ENCODE measurements at regions not wholly inside any gene's neighbourhood (a gene's known extent, or its start where the extent isn't known, plus 50 kb on each side); places are given as distances from the start of the nearest gene placed in this dataset.
"Not testable (repeated sequence)": the region's sequence is repeated elsewhere in the genome, so short reads cannot be mapped to it uniquely, and the experiment has no call there.

DNA sequence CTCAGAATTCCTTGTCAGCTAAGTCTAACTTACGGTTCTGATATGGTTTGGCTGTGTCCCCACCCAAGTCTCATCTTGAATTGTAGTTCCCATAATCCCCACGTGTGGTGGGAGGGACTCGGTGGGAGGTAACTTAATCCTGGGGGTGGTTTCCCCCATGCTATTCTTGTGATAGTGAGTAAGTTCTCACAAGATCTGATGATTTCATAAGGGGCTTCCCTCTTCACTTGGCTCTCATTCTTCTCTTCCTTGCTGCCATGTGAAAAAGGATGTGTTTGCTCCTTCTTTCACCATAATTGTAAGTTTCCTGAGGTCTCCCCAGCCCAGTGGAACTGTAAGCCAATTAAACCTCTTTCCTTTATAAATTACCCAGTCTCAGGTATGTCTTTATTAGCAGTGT is 163.0 kb downstream of the PMAIP1 start:
- not testable (repeated sequence) for DNase-seq (ENCODE audit: low read depth)

DNA sequence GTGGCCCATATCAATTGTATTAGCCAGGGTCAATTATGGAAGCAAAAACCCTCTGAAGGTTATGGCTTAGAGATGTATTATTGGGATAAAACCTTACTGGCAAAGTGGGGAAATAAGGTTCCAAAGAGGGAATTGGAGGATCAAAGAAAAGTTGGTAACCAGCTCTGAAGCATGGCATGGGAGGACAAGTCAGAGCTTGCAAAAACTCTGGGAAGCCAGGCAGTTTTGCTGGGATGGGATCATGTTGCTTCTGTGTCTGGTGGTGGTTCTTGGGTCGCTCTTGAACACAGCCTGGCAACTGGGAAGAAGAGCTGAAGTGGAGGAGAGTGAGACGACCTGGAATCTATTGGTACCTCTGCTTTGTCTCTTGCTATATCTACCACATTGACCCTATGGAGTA is 162.6 kb downstream of the PMAIP1 start:
- DNase-seq (ENCODE audit: low read depth), result no peak

DNA sequence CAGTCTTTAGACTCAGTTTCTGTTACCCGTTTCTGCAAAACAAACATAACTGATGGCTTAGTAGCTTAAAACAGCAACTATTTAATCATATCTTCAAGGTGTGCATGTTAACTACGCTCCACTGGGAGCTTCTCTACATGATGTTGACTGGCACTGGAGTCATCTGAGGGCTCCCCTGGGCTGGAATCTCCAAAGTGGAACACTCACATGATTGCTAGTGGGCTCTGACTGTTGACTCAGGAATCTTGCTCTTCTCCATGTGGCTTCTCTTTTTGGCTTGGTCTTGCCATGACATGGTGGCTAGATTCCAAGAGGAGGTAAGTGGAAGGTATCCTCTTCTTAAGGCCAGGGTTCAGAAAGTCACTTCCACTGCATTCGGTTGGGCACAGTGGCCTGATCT is 160.8 kb downstream of the PMAIP1 start:
- DNase-seq (ENCODE audit: low read depth), result no peak

DNA sequence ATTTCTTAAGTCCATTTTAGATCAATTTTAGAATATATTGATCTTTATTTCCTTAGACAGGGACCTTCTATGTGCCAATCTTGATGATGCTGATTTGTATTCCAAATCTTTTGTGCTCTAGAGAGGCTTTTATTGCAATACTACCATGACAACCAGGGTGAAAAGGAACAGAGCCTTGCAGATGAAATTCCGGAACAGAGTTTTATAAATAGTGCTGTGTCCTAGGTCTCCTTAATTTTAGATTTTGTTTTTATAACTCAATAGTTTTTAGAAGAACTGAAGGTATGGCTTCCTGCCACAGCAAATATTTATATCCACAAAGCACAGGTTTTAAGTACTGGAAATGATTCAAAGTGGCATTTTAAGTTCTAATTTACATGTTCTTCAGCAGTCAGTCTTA is 160.2 kb downstream of the PMAIP1 start:
- DNase-seq (ENCODE audit: low read depth), result no peak

DNA sequence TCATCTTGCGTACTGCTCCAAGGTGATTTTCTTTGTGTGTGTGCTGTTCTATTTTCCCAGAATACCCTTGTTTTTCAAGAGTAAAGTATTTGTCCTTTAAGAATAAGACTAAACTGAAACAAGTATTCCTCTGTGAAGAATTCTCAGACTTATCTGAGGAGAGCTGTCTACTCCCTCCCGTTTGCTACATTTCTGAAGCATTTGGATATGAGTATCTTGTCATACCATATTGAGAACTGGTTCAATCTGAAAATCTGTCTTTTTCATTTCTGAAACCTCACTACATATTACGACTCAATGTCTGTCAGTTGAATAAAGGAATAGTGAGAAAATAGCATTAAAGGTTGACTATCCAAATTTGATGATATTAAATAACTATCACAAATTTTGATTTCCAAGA is 159.4 kb downstream of the PMAIP1 start:
- DNase-seq (ENCODE audit: low read depth), result no peak

DNA sequence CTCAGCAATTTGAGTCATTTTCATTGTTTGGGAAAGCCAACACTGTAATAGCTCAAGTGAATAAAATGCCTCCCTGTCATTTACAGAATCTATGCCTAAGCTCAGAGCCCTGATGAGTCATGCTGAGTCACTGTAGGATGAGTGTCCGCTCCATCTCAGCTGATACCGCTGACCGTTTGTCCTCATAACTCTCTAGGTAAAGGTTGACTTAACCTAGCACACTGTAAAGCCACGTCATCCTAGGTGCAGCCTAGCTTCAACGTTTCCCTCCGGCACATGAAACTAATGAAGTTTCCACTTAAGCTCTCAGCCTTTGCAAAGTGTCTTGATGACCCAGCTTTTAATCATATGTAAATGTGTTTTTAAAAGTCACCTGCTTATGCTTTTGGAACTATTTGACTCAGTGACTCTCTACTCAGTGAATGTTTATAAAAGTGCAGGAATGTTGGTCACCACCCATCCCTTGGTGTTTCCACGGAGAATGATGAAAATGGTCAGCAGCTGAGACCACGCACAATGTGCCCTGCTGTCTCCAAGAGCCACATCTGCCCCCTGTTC is 154.0 kb downstream of the PMAIP1 start:
- DNase-seq (ENCODE audit: low read depth), result no peak

DNA sequence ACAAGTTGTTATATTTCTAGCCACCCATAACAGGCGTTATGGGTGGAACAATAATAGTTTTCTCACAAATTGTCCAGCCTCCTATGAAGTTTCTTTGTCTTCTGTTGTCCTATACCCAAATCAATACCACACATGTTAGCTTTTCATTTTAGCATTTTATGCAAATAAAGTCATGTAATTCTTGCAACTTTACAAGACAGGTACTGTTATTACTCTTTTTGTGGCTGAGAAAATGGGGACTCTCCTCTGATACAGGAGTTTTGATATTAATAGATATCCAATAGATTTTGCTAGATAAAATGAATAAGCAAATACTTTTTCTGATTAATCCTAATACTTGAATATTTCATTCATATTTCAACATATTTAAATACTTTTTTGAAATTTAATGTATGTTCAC is 151.0 kb downstream of the PMAIP1 start:
- no peak for DNase-seq (ENCODE audit: low read depth)

DNA sequence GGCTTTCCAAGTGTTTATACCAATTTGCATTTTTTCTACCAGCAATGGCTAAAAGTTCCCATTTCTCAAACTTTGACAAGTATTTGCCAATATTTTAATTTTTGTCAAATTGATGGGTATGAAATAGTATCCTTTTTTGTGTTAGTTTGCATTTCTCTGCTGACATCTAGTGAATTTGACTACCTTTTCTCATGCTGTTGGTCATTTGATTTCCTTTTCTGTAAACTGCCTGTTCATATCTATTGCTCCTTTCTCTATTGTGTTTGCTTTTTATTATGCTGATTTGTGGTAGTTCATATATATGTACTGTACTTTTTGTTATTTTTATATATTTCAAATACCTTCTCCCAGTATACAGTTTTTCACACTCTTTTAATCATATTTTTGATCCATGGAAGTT is 149.4 kb downstream of the PMAIP1 start:
- no peak for DNase-seq (ENCODE audit: low read depth)

DNA sequence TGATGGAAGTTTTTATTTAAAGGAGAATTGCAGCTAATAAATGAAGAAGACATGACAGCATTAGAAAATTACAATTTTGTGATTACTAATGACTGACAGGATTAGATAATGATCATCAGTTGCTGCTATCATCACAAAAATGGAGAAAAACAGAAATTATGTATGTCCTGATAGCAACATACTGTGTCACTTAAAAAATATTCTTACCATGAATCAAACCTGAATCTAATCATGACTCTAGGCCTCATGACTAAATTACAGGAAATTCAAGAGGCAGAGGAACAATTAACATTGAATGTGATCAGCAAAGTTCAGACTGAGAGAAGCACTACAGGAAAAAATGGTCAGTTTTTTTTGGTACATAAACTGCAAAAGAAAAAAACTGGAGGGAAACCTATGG is 147.8 kb downstream of the PMAIP1 start:
- DNase-seq (ENCODE audit: low read depth), result no peak

DNA sequence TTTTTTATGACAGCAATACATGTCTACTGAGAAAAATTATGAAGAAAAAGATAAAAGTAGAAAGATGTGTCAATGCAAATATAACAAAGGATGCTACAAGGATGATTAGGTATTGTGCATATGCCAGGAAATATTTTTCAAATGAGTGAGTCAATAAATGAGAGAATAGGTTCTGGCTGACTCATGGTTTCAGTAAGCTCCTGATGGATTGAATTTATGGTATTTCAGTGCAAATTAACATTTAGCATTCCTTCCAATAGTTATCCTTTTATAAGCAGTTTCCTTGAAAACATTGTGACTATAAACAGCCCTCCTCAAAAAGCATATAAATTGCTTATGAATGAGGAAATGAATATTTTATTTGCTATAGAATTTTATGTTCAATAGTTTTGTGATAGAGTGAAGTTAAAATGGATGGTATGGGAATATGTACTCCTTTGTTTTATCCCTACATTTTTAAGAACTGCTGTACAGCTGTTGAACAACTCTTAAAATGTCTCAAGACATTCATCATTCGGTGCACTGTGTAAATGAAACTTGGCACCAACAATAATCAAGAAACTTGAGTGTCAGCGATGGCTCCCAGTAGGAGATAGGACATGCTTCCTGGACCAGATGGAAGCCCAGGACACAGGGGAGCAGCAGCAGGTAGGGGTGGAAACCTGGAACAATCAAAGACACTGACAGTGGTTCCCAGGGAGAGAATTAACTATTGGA is 144.7 kb downstream of the PMAIP1 start:
- DNase-seq (ENCODE audit: low read depth), result no peak

DNA sequence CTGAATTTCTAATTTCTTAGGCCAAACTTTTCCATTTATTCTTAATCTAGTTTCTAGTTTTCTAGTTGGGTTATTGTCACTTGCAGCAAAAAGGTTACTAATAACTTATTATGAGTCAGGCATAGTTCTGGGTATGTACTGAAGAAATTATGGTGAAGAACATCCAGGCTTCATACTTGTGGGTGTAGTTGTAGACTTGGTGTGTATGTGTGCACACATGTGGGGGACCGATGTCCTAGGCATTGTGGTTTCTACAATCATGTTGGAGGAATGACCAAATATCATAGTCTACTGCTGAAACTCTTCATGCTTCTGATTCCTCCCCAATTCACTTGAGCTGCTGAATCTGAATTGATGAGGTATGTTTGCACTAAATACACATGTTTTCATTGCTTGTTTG is 141.2 kb downstream of the PMAIP1 start:
- DNase-seq (ENCODE audit: low read depth), result no peak

DNA sequence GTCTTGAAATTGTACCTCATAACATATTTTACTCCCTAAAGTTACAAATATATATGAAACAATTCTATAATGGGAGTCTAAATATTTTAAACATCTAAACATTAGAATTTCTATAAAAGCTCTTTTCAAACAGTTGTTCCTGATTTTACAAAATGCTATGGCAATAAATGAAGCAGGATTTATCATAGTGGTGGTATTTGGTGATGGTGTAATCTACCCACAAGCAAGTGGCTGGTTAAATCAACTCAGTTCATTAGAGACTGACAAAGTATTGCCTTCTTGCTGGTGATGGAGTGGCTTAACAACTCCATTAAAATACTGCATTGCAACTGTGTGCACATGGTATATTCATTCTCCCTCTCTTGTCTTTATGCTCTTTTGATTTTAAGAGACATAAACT is 138.9 kb downstream of the PMAIP1 start:
- no peak for DNase-seq (ENCODE audit: low read depth)

DNA sequence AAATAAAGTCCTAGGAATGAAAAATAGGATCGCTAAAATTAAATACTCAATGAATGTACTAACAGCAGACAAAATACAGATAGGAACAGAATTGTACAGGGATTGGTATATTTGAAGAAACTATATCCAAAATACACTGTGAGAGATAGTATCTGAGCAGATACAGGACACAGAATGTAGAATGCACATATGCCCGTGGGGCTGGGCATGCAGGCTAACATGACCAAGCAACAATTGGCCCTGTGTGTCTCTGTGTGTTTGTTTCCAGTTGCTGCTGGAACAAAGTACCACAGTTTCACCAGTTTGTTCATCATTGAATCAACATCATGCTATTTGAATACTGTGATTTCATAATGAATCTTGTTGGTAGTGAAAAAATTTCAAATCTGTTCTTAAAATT is 127.6 kb downstream of the PMAIP1 start:
- DNase-seq (ENCODE audit: low read depth), result no peak

DNA sequence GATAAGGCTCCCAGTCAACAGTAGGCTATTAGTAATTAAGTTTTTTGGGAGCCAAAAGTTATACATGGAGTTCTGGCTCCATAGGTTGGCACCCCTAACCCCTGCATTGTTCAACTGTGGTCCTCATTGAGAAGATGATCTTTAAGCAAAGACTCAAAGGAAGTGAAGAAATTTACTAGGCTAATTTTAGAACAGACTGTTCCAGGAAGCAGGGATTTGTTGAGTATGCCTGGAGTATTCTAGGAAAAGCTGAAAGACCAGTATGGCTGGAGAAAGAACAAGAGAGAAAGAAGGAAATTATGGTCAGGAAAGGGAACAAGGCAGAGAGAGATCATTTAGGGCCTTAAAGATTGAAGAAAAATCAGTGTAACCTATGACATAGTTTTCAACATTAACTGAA is 125.1 kb downstream of the PMAIP1 start:
- DNase-seq (ENCODE audit: low read depth), result no peak

DNA sequence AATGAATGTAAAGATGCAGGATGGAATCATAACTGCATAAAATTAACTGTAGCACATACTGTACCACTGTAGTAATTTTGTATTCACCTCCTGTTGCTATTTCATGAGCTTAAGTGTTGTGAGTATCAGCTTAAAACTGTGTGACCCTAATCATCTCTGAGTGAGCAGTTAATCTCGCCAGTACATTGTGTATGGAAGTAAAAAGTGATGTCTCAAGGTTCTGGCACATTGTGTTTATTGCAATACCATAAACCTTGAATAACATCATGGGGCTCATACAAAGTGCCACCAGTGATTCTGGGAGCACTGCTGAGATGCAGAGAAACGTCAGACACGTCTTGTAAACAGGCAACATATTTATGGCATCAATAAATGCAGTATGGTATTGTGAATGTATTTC is 124.5 kb downstream of the PMAIP1 start:
- no peak for DNase-seq (ENCODE audit: low read depth)

DNA sequence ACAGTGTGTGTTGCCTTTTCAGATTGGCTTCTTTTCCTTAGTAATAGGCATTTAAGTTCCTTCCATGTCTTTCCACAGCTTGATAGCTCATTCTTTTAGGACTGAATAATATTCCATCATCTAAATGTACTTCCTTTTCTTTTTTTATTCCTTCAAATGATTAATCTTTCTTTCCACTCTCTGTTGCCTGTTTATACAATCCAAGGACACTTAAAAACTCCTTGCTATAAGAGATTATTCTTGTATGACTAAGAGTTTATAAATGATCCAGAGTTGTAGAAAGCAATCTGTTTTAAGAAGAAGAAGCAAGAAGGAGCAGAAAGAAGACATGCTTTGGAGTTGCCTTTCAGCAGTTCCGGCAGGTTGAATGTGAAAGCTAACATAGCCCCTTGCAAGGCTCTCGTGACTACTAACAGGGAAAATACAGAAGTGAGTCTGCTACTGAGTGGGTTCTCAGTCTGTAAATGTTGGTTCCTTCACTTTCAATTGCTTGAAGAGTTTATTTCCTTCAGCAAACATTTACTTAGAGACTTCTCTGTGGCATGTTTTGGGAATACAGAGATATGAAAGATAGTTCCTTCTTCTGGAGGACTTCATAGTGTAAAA is 123.0 kb downstream of the PMAIP1 start:
- no peak for DNase-seq (ENCODE audit: low read depth)

DNA sequence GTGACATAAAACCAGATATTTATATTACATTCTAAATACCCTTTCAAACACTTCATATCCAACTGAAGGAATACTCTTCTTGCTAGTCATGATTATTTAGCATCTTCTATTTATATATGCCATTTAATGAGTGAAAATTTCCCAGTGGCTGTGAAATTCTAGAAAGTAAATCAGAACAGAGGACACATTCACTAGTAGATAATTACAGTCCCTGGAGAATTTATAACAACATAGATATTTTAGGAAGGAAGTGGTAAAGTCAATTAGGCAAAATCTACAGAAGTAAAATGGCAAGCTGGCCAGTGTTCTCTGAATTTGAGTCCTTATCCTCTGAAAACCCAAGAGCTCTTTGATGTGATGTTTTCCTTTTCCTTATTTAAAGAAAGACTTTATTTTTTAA is 121.8 kb downstream of the PMAIP1 start:
- no peak for DNase-seq (ENCODE audit: low read depth)

DNA sequence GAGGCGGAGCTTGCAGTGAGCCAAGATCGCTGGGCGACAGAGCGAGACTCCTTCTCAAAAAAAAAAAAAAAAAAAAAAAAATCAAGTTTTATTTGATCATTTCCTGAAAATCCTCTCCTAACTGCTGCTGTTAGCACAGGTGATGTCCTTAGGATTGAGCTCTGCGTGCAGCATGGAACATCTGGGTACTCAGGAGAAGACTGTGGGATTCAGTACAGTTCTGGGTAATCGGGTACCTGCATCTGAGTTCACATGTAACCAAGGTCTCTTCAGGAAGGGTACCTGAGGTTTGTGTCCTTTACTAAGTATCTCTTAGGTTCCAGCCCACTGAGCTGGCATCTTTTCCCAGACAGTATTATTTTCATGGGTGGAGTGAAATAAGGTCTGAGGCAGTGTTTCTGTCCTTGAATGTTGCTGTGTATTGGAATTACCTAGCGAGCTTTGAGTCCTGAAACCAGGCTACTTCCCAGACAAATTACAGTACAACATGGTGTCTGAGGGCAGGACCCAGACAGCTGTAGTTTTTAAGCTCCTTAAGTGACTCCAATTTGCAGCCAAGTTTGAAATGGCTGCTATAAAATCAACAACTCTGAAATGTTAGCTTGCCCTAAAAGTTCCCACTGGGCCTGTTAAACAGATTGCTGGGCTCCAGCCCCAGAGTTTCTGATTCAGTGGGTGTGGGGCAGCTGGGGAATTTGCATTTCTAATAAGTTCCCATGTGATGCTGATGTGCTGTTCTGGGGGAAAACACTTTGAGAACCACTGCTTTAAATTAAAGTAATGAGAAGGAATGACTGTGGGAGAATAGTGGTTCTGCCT is 120.5 kb downstream of the PMAIP1 start:
- no peak for DNase-seq (ENCODE audit: low read depth)

DNA sequence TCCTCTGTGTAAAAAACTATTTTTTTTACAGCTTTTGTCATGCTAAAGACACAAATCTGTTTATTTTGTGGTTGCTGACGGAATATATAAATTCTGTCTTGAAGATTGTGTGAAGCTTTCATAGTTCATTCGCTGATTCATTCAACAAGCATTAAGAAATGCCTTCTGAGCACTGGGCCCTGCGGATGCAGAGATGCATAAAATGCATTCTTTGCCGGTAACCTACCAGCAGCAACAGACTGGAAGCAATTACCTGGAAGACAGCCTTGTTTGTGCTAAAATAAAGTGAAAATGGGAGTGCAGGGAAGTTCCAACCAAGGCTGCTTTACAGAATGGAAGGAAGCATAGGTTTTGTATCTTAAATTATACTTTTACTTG is 119.7 kb downstream of the PMAIP1 start:
- DNase-seq (ENCODE audit: low read depth), result no peak

DNA sequence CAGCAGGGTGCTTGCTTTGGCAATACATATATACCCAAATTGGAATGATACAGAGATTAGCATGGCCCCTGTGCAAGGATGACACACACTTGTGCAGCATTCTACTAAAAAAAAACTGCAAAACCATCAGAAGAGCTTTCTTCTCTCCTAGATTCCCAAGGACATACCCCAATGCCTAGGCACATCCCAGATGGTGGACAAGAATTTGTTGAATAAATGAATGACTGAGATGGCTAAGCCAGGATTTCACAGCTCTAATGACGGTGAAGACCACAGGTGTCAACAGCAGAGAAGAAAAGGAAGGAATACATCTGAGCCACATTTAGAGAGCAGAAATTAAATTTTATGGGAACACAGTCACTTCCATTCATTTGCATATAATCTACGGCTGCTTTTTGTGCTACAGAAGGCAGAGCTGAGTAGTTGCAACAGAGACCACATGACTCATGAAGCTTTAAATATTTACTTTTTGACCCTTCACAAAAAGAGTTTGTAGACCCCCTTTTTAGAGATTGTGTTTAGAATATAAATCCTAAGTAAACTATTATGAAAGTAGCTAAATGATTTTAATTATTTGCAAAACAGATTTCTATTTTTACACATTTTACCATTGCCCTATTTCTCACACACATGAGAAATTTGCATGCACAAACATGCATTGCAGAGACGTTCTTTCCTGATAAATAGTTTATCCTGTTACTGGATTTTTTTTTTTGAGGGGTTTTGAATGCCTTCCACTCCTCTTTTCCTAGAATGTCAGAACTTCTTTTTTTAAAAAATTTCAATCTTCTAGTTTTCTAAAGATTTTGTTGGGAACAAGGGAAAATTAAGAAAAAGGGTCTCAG is 119.0 kb downstream of the PMAIP1 start:
- DNase-seq (ENCODE audit: low read depth), result no peak

DNA sequence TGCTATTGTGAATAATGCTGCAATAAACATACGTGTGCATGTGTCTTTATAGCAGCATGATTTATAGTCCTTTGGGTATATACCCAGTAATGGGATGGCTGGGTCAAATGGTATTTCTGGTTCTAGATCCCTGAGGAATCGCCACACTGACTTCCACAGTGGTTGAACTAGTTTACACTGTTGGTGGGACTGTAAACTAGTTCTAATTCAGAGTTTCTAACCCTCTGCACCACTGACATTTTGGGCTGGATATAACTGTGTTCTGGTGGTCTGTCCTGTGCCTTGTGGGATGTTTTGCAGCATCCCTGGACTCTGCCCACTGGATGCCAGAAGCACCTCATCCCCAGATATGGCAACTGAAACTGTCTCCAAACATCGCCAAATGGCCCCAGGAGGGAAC is 118.3 kb downstream of the PMAIP1 start:
- DNase-seq (ENCODE audit: low read depth), result not testable (repeated sequence)

DNA sequence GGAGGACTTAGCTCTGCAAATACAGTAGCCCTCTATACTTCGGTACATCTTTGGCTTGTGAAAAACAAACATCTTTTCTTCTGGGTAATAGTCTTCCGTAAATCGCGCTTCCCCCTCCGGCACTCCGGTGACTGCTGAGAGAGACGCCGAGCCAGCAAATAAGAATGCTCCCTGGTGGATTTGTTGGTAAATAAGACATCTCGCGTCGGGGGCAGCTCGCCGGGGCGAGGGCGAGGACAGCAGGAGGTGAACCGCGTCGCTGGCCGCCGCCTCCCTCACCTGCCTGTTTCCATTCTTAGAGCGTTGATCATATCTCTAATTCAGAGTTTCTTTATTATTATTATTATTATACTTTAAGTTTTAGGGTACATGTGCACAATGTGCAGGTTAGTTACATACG is 117.6 kb downstream of the PMAIP1 start:
- DNase-seq (ENCODE audit: low read depth), result no peak

Measured in stimulated activated CD8-positive, alpha-beta memory T cell treated with anti-CD3 and anti-CD28 coated beads, Interleukin-15, amount 100 ng/mL, for 1 hour (primary cell).